ENCODE measurements at regions not wholly inside any gene's neighbourhood (a gene's known extent, or its start where the extent isn't known, plus 50 kb on each side); places are given as distances from the start of the nearest gene placed in this dataset.

- TF ChIP-seq CTCF (IDR thresholded peaks at IDR 0.05) (no peak), POLR2AphosphoS5 (IDR thresholded peaks at IDR 0.05) (no peak), EP300 (IDR thresholded peaks at IDR 0.05) (no peak), POLR2A (IDR thresholded peaks at IDR 0.05) (no peak)
- no peaks in the 10 kb centered on the region for H3K36me3 ChIP-seq
- no peak overlapping the region for H3K27ac ChIP-seq
- no peaks in the 10 kb centered on the region for H3K27me3 ChIP-seq
- no peak overlapping the region for H3K4me3 ChIP-seq
- H3K9me3 ChIP-seq, result peaks cover 0 to 3% (median 0%) of the 10 kb centered on the region in 4 donors
- intact Hi-C loops (cut with DNase I; ENCODE audit: low total_unique reads), result no loop called here
- H3K4me1 ChIP-seq, result no peaks in the 10 kb centered on the region
- WGBS, 5 donors, result 31 to 76% (median 48%) methylated on average over 1 of the region's 1 CpG
- no peak for DNase-seq
These were observed 261.3 kb downstream of the SOX11 start for GRCh38 chr2:5953525-5953924.

GRCh38 chr2:5954509-5954908 is 262.3 kb downstream of the SOX11 start:
- intact Hi-C loops (cut with DNase I; ENCODE audit: low total_unique reads), result no loop called here
- no peak for DNase-seq
- Histone ChIP-seq H3K4me3 (no peak overlapping the region), H3K27ac (no peak overlapping the region), H3K27me3 (no peaks in the 10 kb centered on the region), H3K4me1 (no peaks in the 10 kb centered on the region), H3K36me3 (no peaks in the 10 kb centered on the region), H3K9me3 (peaks cover 0 to 3% (median 0%) of the 10 kb centered on the region in 4 donors)
- WGBS, 5 donors, result 49 to 65% (median 61%) methylated on average over 5 of the region's 5 CpGs
- TF ChIP-seq EP300 (IDR thresholded peaks at IDR 0.05), result no peak

GRCh38 chr2:5955921-5956320 is 263.7 kb downstream of the SOX11 start:
- no peak overlapping the region for H3K27ac ChIP-seq
- no peaks in the 10 kb centered on the region for H3K36me3 ChIP-seq
- TF ChIP-seq EP300 (IDR thresholded peaks at IDR 0.05) (no peak), POLR2A (IDR thresholded peaks at IDR 0.05) (no peak), CTCF (IDR thresholded peaks at IDR 0.05) (no peak), POLR2AphosphoS5 (IDR thresholded peaks at IDR 0.05) (no peak)
- H3K4me3 ChIP-seq, result no peak overlapping the region
- intact Hi-C loops (cut with DNase I; ENCODE audit: low total_unique reads), result no loop called here
- DNase-seq, result no peak
- H3K9me3 ChIP-seq, result no peaks in the 10 kb centered on the region
- H3K4me1 ChIP-seq, result no peaks in the 10 kb centered on the region
- no peaks in the 10 kb centered on the region for H3K27me3 ChIP-seq

DNA sequence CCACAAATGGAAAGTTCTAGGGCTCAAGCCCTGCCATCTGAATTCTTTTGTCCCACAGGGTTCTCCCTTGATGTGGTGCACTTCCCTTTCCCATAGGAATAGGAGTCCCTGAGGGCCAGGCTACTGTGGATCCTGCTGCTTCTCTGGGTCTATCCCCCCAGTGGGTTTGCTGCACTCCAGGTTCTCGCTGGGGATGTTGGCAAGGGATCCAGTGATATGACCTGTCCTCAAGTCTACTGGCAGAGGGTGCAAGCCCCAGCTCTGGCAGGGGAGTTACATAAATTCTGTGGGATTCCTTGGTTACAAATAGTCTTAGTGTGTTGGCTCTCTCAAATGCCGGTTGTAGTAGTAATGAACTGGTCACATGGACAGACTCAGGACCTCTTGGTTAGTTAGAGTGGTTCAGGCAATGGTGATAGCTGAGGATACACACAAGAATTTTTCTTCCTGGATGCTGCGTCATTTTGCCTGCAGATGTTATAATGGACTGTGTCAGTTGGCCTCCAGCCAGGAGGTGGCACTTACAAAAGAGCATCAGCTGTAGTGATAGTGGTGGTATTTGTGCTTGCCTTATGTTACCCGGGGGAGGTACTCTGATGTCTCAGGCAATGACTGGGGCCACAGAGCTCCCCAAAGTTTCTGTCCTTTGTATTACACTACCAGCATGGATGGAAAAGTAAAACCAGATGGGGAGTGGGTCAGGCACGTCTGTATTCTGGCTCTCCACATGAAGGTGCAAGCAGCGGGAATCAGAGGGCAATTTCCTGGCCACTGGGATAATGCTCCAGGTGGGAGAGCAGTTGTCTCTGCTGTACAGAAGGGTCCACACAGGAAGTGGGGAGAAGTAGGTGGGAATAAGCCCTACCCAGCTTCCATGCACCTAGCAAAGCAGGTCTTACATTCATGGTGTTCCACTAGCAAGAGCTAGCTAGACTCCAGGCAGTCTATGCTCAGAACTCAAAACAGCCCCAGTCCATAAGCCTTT is 267.9 kb downstream of the SOX11 start:
- H3K27ac ChIP-seq, result no peak overlapping the region
- WGBS, 5 donors, result 85 to 96% (median 90%) methylated on average over 4 to 6 of the region's 6 CpGs
- TF ChIP-seq CTCF (IDR thresholded peaks at IDR 0.05) (no peak), EP300 (IDR thresholded peaks at IDR 0.05) (no peak), POLR2AphosphoS5 (IDR thresholded peaks at IDR 0.05) (no peak), POLR2A (IDR thresholded peaks at IDR 0.05) (no peak)
- no peak for DNase-seq
- intact Hi-C loops (cut with DNase I; ENCODE audit: low total_unique reads), result no loop called here
- no peak overlapping the region for H3K4me3 ChIP-seq
- no peaks in the 10 kb centered on the region for H3K4me1 ChIP-seq
- no peaks in the 10 kb centered on the region for H3K36me3 ChIP-seq
- H3K9me3 ChIP-seq, result peaks cover 0 to 5% (median 0%) of the 10 kb centered on the region in 4 donors
- H3K27me3 ChIP-seq, result no peaks in the 10 kb centered on the region

DNA sequence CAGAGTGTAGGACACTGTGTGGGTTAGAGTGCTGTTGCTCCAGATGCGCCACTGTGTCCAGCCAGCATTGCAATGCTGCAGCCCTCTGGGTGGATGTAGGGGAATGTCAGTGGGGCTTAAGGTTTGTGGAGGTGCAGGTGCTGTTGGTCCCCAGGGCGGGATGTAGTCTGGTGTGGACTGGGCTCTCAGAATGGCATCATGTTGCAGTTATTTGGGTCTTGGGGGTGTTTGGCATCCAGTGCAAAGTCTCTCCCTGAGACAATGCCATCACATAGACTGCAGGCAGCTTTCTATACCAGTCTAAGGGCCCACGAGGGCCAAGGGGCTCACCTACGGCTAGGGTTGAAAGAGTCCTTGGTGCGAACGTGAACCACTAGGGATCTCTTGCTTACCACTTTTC is 275.3 kb downstream of the SOX11 start:
- DNase-seq, result no peak
- H3K4me1 ChIP-seq, result no peaks in the 10 kb centered on the region
- WGBS, 5 donors, result 92 to 98% (median 95%) methylated on average over 6 of the region's 6 CpGs
- H3K27me3 ChIP-seq, result no peaks in the 10 kb centered on the region
- intact Hi-C loops (cut with DNase I; ENCODE audit: low total_unique reads), result no loop called here
- H3K27ac ChIP-seq, result no peak overlapping the region
- H3K4me3 ChIP-seq, result no peak overlapping the region
- H3K9me3 ChIP-seq, result peaks cover 0 to 5% (median 0%) of the 10 kb centered on the region in 4 donors
- peaks cover 0 to 5% (median 0%) of the 10 kb centered on the region in 4 donors for H3K36me3 ChIP-seq
- TF ChIP-seq POLR2A (IDR thresholded peaks at IDR 0.05), result no peak
- TF ChIP-seq POLR2AphosphoS5 (IDR thresholded peaks at IDR 0.05), result no peak
- TF ChIP-seq CTCF (IDR thresholded peaks at IDR 0.05), result no peak
- TF ChIP-seq EP300 (IDR thresholded peaks at IDR 0.05), result no peak
